ENCODE measurements at regions not wholly inside any gene's neighbourhood (a gene's known extent, or its start where the extent isn't known, plus 50 kb on each side); places are given as distances from the start of the nearest gene placed in this dataset.

GRCh38 chr3:135412475-135412874, 553.1 kb upstream of the PPP2R3A start:
- TF ChIP-seq CTCF (IDR thresholded peaks at IDR 0.05) (no peak), POLR2A (IDR thresholded peaks at IDR 0.05) (no peak)
